Lung (tissue), 11 donors: ENCODE measurements at regions not wholly inside any gene's neighbourhood (a gene's known extent, or its start where the extent isn't known, plus 50 kb on each side); places are given as distances from the start of the nearest gene placed in this dataset.

Experiments used
- ATAC-seq: fragments of 200-7000 bp; cut with Tn5 transposase; one replicate; pipeline ENCODE4 v1.9.1; 2020; ENCODE audit warnings: moderate number of reproducible peaks; ENCODE audit not compliant: insufficient read depth, low FRiP score
- DNase-seq, 3 donors: peaks; one replicate each; pipeline ENCODE4 v3.0.0-alpha.2; 2013 to 2017
- H3K27ac ChIP-seq, 2 donors: one replicate each; pipeline ENCODE4 v1.5.1; 2013; ENCODE audit warnings: mild to moderate bottlenecking in 2 of 2, moderate library complexity in 2 of 2, control low read depth in 1 of 2, inconsistent platforms in 1 of 2, low read depth in 1 of 2, low read length in 1 of 2
- H3K27me3 ChIP-seq, 3 donors: one replicate each; pipeline ENCODE4 v1.5.1; 2013; ENCODE audit warnings: low read length in 2 of 3; ENCODE audit not compliant: control insufficient read depth in 3 of 3, insufficient read depth in 3 of 3
- H3K36me3 ChIP-seq, 4 donors: one replicate each; pipeline ENCODE4 v1.5.1; 2013; ENCODE audit warnings: low read length in 4 of 4, mild to moderate bottlenecking in 1 of 4, moderate library complexity in 1 of 4; ENCODE audit not compliant: control insufficient read depth in 4 of 4, insufficient read depth in 4 of 4
- H3K4me1 ChIP-seq, 5 donors: one replicate each; pipeline ENCODE4 v1.5.1; 2013; ENCODE audit warnings: low read length in 5 of 5, mild to moderate bottlenecking in 2 of 5, moderate library complexity in 1 of 5; ENCODE audit not compliant: control insufficient read depth in 5 of 5, insufficient read depth in 5 of 5
- H3K4me3 ChIP-seq: one replicate; pipeline ENCODE4 v1.5.1; 2013; ENCODE audit warnings: mild to moderate bottlenecking, control low read depth, moderate library complexity
- H3K9ac ChIP-seq, 2 donors: one replicate each; pipeline ENCODE4 v1.5.1; 2013; ENCODE audit warnings: low read length in 2 of 2, control low read depth in 1 of 2; ENCODE audit not compliant: insufficient read depth in 1 of 2
- H3K9me3 ChIP-seq, 4 donors: one replicate each; pipeline ENCODE4 v1.5.1; 2013; ENCODE audit warnings: low read length in 3 of 4, mild to moderate bottlenecking in 1 of 4, moderate library complexity in 1 of 4; ENCODE audit not compliant: control insufficient read depth in 4 of 4, insufficient read depth in 3 of 4
- CTCF ChIP-seq: IDR thresholded peaks from 2 replicates; pipeline ENCODE4 v1.5.1; 2012; ENCODE audit warnings: mild to moderate bottlenecking; ENCODE audit errors: control extremely low read depth, extremely low read depth
- WGBS, 2 donors: extraction: QIAGEN DNeasy Blood & Tissue Kit; methylation state at CpG; one replicate each; pipeline ENCODE4 v1.1.7; 2013; 5-methylcytosine and 5-hydroxymethylcytosine counted together
- donor health status: control.
- donor health status: control.
- donor health status: Bipolar disorder and iron deficiency.
- donor health status: healthy.
- donor health status: DM: yes; HTN: yes; CAD: no.

GRCh38 chr18:23356424-23356823 lies 96.7 kb upstream of the RIOK3 start:
- peaks cover 4 to 35% (median 29%) of the 10 kb centered on the region in 5 donors for H3K4me1 ChIP-seq
- ATAC-seq (no peak), DNase-seq (peak in 1 of 3 donors; percentile 32)
- no peak for TF ChIP-seq CTCF
- no peaks in the 10 kb centered on the region for H3K36me3 ChIP-seq
- no peaks in the 10 kb centered on the region for H3K27me3 ChIP-seq
- H3K9ac ChIP-seq = peak overlapping the region in 1 of 2 donors; percentile 43
- H3K9me3 ChIP-seq = no peaks in the 10 kb centered on the region
- 85 to 87% methylated on average over 4 of the region's 4 CpGs for WGBS, 2 donors
- H3K27ac ChIP-seq = peak overlapping the region in 1 of 2 donors; percentile 51
- H3K4me3 ChIP-seq = no peak overlapping the region

- Histone ChIP-seq H3K27ac (peak overlapping the region in 1 of 2 donors; percentile 56), H3K27me3 (no peaks in the 10 kb centered on the region), H3K4me1 (peaks cover 4 to 35% (median 29%) of the 10 kb centered on the region in 5 donors), H3K36me3 (no peaks in the 10 kb centered on the region), H3K9me3 (no peaks in the 10 kb centered on the region), H3K9ac (peak overlapping the region in 1 of 2 donors; percentile 43), H3K4me3 (no peak overlapping the region)
- 56 to 57% methylated on average over 2 of the region's 2 CpGs for WGBS, 2 donors
- DNase-seq (peak; percentile 25 to 89 (median 82)), ATAC-seq (no peak)
- TF ChIP-seq CTCF = no peak
Measured at GRCh38 chr18:23356915-23357601, 96.0 kb upstream of the RIOK3 start.

- Histone ChIP-seq H3K4me3 (no peak overlapping the region), H3K9me3 (no peaks in the 10 kb centered on the region), H3K9ac (peak overlapping the region in 1 of 2 donors; percentile 55), H3K36me3 (no peaks in the 10 kb centered on the region), H3K27me3 (no peaks in the 10 kb centered on the region), H3K4me1 (peaks cover 4 to 35% (median 26%) of the 10 kb centered on the region in 5 donors), H3K27ac (peak overlapping the region in 1 of 2 donors; percentile 7)
- TF ChIP-seq CTCF = no peak
- DNase-seq (peak; percentile 59 to 86 (median 85)), ATAC-seq (no peak)
- WGBS, 2 donors = 40 to 48% methylated on average over 13 of the region's 13 CpGs
Measured at GRCh38 chr18:23357996-23358594, 95.0 kb upstream of the RIOK3 start.
